NCI-H146 treated with DMSO at 0.1 percent for 48 hours (cell line): ENCODE measurements at regions not wholly inside any gene's neighbourhood (a gene's known extent, or its start where the extent isn't known, plus 50 kb on each side); places are given as distances from the start of the nearest gene placed in this dataset.

Experiments
- DNase-seq: peaks from one replicate; lab custom pipeline; 2025; ENCODE audit not compliant: unreplicated experiment; lab: John Stamatoyannopoulos, UW

GRCh38 chr12:115338566-115339294 lies 654.8 kb upstream of the TBX3 start:
- DNase-seq: no peak

- no peak for DNase-seq
These were observed 653.9 kb upstream of the TBX3 start for GRCh38 chr12:115337693-115338543.

GRCh38 chr12:115336506-115336905 lies 652.5 kb upstream of the TBX3 start:
- DNase-seq: no peak

GRCh38 chr12:115335594-115335993 lies 651.6 kb upstream of the TBX3 start:
- DNase-seq: no peak

GRCh38 chr12:115335048-115335447 lies 651.1 kb upstream of the TBX3 start:
- DNase-seq: no peak

- DNase-seq: no peak
These were observed 649.0 kb upstream of the TBX3 start for GRCh38 chr12:115332945-115333344.

GRCh38 chr12:115325858-115326257 lies 641.9 kb upstream of the TBX3 start:
- no peak for DNase-seq

DNA sequence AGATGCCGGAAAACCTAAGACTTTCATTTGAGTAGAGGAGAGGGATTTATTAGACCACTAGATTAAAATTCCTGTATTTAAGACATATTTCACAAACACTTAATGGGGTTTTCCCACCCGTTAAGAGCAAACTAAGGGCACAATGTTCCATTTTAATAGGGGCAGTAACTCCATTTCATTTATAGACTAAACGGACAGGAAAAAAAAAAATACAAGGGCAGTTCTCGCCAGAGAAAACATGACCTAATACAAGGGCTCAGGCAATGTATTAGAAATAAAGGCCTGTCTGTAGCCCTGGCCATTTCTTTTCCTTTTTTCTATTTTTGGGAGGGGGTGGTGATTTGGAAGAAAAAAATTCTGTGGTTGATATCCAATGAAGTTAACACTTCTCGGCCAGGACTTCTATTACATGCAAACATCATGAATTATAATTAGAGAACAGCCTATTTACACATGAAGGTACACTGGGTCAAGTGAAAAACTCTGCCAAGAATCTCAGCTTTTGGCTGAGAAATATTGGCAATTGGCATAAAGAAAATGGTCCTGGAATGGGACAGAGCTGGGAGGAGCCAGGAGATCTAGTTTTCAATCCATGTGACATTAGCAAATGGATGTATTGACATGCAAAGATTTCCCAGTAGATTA lies 641.1 kb upstream of the TBX3 start:
- DNase-seq: no peak

DNA sequence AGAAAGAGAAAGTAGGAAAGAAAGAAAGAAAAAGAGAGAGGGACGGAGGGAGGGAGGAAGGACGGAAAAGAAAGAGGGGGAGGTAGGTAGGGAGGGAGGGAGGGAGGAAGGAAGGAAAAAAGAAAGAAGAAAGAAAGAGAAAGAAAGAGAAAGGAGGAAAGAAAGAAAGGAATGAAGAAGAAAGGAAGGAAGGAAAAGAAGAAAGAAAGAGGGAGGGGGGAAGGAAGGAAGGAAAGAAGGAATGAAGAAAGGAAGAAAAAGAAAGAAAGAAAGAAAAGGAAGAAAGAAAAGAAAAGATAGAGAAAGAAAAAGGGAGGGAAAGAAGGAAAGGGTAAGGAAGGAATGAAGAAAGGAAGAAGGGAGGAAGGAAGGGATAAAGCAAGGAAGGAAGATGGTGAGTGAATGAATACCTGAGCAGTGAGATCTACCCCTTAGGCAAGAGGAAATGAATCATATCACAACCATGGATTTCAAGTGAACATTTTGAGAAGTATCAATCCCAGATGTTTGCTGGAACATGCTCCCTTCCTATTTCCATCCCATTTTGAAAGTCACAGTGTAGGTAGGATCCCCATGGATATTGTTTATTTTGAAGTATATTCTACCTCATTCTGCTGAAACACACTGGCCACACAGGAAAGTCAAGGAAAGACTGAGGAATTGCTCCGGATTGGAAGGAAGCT lies 639.4 kb upstream of the TBX3 start:
- no peak for DNase-seq

- DNase-seq: no peak
These were observed 638.3 kb upstream of the TBX3 start for GRCh38 chr12:115322275-115322674.

DNA sequence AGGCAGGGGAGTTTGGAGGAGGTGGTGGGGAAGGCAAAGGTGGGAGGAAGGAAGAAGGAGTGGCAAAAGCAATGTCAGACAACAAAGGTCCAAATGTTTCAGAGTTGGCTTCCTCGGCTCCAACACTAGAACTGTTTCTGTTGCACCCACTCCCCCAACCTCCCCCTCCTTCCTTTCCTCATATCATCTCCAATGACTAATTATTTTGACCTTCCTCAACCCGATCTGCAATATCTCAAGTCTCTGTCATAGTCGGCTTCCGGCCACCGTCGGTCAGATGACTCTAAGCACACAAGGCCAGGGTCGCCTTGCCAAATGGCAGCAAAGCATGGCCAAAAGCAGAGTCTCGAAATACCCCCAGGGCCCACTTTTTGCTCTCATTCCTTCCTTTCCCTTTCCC lies 637.0 kb upstream of the TBX3 start:
- DNase-seq: no peak

DNA sequence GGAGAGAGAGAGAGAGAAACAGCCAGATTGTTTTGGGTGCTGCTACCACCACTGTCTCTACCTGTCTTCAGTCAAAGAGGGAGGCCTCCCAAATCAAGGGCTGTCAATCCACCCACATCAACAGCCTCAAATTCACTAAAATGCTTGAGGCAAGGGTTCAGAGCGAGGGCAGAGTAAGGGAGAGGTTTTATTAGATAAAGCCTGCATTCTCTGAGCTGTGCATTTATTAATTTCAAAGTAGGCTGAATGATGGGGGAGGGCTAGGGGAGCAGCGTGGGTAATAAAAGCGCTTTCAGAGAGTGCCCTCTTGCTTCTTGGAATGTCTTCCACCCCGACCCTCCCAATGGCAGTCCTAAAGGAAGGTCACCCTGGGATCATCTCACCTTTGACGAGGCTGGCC lies 636.5 kb upstream of the TBX3 start:
- no peak for DNase-seq

GRCh38 chr12:115319446-115320040 lies 635.6 kb upstream of the TBX3 start:
- DNase-seq: no peak

DNA sequence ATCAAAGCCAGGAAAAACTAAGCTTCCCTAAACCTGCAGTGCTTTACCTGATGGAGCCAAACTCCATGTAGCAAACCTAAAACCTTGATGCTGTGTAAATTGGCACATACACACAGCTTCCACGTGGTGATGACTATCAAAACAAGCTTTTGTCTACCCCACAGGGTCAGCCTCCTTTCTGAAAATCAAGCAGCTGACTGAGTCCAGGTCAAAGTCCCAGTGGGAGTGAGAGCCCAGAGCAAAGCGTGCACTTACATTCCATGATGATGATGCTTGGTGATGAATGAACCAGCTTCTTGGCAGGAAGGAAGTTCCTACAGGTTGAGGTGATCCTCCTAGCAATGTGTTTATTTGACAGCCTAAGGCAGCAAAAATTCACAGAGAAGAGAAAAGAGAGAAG lies 630.0 kb upstream of the TBX3 start:
- no peak for DNase-seq

- DNase-seq: no peak
These were observed 628.9 kb upstream of the TBX3 start for GRCh38 chr12:115312901-115313300.

DNA sequence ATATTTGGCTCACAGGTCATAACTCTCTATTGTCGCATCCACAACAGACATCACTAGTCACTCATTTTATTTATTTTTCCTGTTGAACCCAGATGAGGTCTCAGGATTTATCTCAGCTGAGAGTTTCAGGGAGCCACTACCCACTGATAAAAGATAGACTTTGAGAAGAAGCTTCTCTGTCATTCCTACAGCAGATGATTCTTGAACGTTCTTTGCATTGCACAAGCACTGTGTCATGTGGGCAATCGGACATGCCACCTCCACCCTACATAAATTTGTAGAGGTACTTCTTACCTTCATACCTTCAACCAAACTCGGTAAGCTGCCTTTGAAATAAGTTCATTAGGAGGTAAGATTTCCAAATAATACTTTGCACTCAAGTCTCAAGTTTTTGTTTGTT lies 627.9 kb upstream of the TBX3 start:
- DNase-seq: no peak

DNA sequence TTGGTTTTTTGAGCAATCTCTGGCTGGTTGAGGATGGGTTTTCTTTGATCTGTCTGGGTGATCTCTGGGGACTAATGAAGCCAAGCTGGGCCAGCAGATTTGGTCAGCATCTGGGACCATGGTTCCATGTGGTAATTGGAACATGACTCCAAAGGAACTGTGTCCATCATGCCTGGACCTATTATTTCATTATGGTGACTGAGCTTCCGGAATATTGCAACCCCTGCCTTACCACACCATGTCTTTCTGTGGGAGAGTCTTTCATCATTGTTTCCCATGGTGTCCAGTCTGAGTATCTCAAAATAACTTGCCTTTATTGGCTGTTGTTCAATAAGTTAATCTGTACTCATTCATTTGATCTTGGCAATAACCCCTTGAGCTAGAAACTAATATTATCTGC lies 624.9 kb upstream of the TBX3 start:
- no peak for DNase-seq

GRCh38 chr12:115306380-115306779 lies 622.4 kb upstream of the TBX3 start:
- DNase-seq: no peak

- DNase-seq: no peak
These were observed 621.9 kb upstream of the TBX3 start for GRCh38 chr12:115305867-115306266.

- DNase-seq: no peak
These were observed 621.3 kb upstream of the TBX3 start for GRCh38 chr12:115305275-115305674.

DNA sequence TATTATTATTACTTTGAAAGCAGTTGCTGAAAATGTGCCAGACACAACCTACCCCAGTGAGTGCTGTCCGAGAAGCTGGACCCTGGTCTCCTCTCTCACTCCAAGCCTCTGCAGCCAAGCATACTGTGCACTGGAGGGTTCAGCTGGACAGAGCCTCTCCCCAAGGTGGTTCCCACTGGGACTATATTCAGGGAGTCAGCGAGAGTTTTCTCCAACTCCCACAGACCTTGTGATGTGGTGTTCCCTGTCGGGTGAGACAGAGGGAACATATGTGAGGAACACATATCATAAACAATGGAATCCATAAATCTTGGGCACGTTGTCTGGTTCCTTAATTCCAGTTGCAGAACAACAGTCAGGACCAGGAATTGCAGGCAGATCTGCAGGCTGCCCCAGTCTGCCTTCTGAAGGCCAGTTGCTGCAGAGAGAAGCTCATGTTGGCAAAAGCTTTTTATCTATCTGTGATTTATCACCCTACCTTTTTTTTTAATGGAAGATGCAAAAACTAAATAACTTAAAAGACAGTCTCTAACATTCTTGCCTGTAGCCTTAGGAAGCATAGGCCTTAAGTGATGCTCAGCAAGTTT lies 619.8 kb upstream of the TBX3 start:
- no peak for DNase-seq
